ENCODE measurements at regions not wholly inside any gene's neighbourhood (a gene's known extent, or its start where the extent isn't known, plus 50 kb on each side); places are given as distances from the start of the nearest gene placed in this dataset.
"Not testable (repeated sequence)": the region's sequence is repeated elsewhere in the genome, so short reads cannot be mapped to it uniquely, and the experiment has no call there.

GRCh38 chr7:42554932-42555331, 317.9 kb upstream of the GLI3 start:
- DNase-seq, result not testable (repeated sequence)

DNA sequence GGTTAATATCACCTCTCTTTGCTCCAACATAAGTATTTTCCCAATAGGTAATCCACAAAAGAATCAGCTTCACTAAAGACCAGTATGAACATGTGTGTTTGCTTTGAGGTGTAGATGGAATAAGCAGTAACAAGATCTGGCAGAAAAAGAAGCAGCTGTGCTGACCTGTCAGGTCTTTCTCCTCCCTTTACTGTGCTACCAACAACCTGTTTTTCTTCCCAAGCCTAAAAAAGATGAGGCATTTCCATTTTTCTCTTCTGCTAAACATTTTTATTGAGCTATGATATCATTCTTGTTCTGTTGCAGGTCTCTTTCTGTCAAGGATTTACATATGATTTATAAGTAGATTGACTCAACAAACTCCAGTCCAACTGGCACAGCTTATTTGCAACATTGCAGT, 315.2 kb upstream of the GLI3 start:
- no peak for DNase-seq

GRCh38 chr7:42550706-42551470, 313.9 kb upstream of the GLI3 start:
- DNase-seq, result no peak

DNA sequence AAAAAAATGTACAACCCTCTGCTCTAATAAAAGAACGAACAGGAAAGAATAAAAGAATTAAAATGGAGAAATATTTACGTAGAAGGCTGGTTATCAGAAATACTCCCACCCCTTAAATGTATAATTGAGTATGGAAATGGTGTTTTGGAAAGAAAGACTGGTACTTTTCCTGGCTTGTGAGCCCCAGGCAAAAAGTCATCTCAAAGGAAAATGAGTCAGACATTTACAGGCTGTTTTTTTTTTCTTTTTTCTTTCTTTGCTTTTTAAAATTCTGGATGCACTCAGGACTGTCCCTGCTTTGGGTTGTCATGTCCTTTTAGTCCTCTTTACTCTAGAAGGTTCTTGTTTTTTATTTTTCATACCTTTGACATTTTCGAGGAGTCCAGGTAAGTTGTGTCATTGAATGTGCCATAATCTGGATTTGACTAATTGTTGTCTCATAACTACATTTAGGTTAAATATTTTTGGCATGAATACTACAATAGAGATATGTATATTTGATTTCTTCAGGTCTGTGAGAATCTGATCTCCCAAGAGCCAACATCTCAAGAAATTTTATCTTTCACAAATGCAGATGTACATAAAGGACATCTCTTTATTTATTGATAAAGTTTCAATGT, 313.0 kb upstream of the GLI3 start:
- DNase-seq, result no peak

DNA sequence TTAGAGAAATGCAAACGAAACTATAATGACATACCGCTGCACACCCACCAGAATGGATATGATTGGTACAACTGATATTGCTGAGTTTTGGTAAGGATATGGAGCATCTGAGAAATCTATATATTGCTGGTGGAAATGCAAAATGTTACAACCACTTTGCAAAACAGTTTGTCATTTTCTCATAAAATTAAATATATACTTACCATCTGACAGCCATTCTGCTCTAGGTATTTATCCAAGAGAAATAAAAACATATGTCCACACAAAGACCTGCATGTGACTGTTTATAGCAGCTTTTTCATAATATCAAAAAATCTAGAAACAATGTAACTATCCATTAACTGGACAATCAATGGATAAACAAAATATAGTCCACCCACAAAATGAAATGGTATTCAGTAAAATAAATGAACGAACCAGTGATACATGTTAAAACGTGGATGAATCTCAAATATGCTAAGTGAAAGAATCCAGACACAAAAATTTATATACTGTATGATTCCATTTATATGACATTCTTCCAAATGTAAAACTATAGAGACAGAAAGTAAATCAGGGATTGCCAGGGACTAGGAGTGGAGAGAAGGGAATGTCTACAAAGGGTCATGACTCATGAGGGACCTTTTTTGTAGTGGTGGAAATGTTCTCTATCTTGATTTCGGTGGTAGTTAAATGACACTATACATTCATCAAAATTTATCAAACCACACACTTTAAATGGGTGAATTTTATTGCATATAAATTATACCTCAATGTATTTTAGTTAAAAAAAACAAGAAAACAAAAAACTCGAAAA, 312.0 kb upstream of the GLI3 start:
- no peak for DNase-seq

- no peak for DNase-seq
Observed at GRCh38 chr7:42545049-42545724, 308.2 kb upstream of the GLI3 start.

GRCh38 chr7:42543953-42544352, 306.9 kb upstream of the GLI3 start:
- DNase-seq, result no peak

DNA sequence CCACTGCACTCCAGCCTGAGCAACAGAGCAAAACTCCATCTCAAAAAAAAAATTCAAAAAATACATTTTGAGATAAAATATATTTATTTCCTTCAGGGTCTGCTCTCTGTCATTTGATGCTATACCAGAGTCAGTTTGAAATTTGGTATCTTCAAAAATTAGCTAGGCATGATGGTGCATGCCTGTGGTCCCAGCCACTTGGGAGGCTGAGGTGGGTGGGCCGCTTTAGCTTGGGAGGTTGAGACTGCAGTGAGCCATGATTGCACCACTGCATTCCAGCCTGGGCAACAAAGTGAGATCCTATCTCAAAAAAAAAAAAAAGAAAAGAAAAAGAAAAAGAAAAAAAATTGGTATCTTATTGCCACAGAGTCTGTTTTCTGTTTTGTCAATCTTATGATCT, 305.4 kb upstream of the GLI3 start:
- DNase-seq, result not testable (repeated sequence)

GRCh38 chr7:42534441-42534840, 297.4 kb upstream of the GLI3 start:
- no peak for DNase-seq

DNA sequence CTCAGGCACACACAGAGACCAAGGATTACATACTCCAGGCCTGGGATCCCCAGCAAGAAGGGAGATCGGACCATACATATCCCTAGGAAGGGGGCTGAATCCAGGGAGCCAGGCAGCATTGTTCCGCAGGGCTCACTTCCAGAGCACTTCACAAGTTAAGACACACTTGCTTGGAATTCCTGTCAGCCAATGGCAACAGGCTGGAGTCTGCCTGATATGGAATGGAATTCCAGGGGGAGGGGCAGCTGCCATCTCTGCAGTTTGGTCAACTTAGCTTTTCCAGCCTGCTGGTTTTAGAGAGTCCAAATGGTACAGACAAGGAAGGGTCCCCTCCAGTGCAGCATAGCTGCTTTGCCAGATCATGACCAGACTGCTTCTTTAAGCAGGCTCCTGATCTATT, 290.0 kb upstream of the GLI3 start:
- no peak for DNase-seq

GRCh38 chr7:42522227-42522991, 285.4 kb upstream of the GLI3 start:
- DNase-seq, result no peak

GRCh38 chr7:42511027-42511426, 274.0 kb upstream of the GLI3 start:
- DNase-seq, result no peak

- DNase-seq, result no peak
Observed at GRCh38 chr7:42506097-42506496, 269.1 kb upstream of the GLI3 start.

GRCh38 chr7:42502022-42502421, 265.0 kb upstream of the GLI3 start:
- DNase-seq, result no peak

DNA sequence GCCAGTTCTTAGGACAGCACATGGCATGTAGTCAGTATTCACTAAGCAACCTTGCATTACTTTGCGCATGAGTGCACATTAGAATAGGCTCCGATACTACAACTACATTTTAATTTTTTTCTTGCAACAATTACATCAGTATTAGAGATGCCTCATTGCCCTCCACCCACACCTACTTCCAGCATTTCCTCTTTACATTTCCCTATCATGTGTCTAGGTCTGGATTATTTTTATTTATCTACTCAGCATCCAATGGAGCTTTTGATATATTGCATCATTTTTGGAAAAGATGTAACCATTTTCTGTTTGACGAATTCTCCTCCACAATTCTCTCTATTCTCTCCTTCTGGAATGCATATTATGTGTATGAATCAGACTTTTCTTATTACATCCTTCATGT, 258.2 kb upstream of the GLI3 start:
- no peak for DNase-seq

GRCh38 chr7:42494736-42495135, 257.7 kb upstream of the GLI3 start:
- DNase-seq, result no peak

- no peak for DNase-seq
Observed at GRCh38 chr7:42494199-42494710, 257.2 kb upstream of the GLI3 start.

GRCh38 chr7:42493436-42494198, 256.6 kb upstream of the GLI3 start:
- no peak for DNase-seq

GRCh38 chr7:42492920-42493319, 255.9 kb upstream of the GLI3 start:
- DNase-seq, result no peak

GRCh38 chr7:42491106-42491505, 254.1 kb upstream of the GLI3 start:
- DNase-seq, result no peak

GRCh38 chr7:42489299-42489698, 252.3 kb upstream of the GLI3 start:
- no peak for DNase-seq

All from NCI-H345 (cell line).